DND-41 (cell line): ENCODE measurements at regions not wholly inside any gene's neighbourhood (a gene's known extent, or its start where the extent isn't known, plus 50 kb on each side); places are given as distances from the start of the nearest gene placed in this dataset.

ENCODE experiments used
- CTCF ChIP-seq: IDR thresholded peaks from 2 replicates; pipeline ENCODE4 v1.5.1; 2012; ENCODE audit warnings: borderline replicate concordance, low read length, moderate library complexity, mild to moderate bottlenecking; ENCODE audit not compliant: poor library complexity, severe bottlenecking; ENCODE audit errors: extremely low read depth
- EZH2 ChIP-seq: IDR thresholded peaks from 3 replicates; pipeline ENCODE4 v1.6.1; 2012; ENCODE audit warnings: borderline replicate concordance, low read depth, mild to moderate bottlenecking, moderate library complexity, low read length, inconsistent platforms; ENCODE audit not compliant: severe bottlenecking

GRCh38 chr6:92274588-92274987 lies 1144.8 kb downstream of the EPHA7 start:
- no peak for TF ChIP-seq CTCF
- TF ChIP-seq EZH2: no peak
